Spleen (tissue), 11 donors: ENCODE measurements at regions not wholly inside any gene's neighbourhood (a gene's known extent, or its start where the extent isn't known, plus 50 kb on each side); places are given as distances from the start of the nearest gene placed in this dataset.
A peak's percentile ranks its signal among the peaks of the same experiment; 100 is the strongest.

ENCODE experiments used
- DNase-seq: peaks from one replicate; pipeline ENCODE4 v3.0.0-alpha.2; 2020
- H3K27ac ChIP-seq, 8 donors: fragments of 200-600 bp; sonication (generic) in 7 of 8; 1 replicate in 4 of 8; 2 replicates in 4 of 8; pipeline versions ENCODE4 v1.5.0 to v1.8.0; 2016 to 2021; ENCODE audit warnings: inconsistent platforms in 4 of 8, mild to moderate bottlenecking in 4 of 8, moderate library complexity in 1 of 8
- H3K27me3 ChIP-seq, 7 donors: fragments of 200-600 bp; sonication (generic) in 6 of 7; replicated peaks in 1 of 7; 1 replicate in 4 of 7; 2 replicates in 3 of 7; pipeline versions ENCODE4 v1.5.0 to v1.8.0; 2016 to 2021; ENCODE audit warnings: inconsistent platforms in 3 of 7, mild to moderate bottlenecking in 1 of 7
- H3K36me3 ChIP-seq, 6 donors: fragments of 200-600 bp; sonication (generic) in 5 of 6; 1 replicate in 4 of 6; 2 replicates in 2 of 6; pipeline versions ENCODE4 v1.5.0 to v1.8.0; 2016 to 2021; ENCODE audit warnings: inconsistent platforms in 2 of 6
- H3K4me1 ChIP-seq, 6 donors: fragments of 200-600 bp; sonication (generic) in 5 of 6; 1 replicate in 3 of 6; 2 replicates in 3 of 6; pipeline versions ENCODE4 v1.5.0 to v1.8.0; 2016 to 2021; ENCODE audit warnings: inconsistent platforms in 3 of 6
- H3K4me3 ChIP-seq, 8 donors: fragments of 200-600 bp; sonication (generic) in 7 of 8; 1 replicate in 4 of 8; 2 replicates in 4 of 8; pipeline versions ENCODE4 v1.5.0 to v1.8.0; 2016 to 2021; ENCODE audit warnings: inconsistent platforms in 4 of 8, mild to moderate bottlenecking in 4 of 8, moderate library complexity in 2 of 8
- H3K9me3 ChIP-seq, 8 donors: fragments of 200-600 bp; sonication (generic) in 7 of 8; 1 replicate in 4 of 8; 2 replicates in 4 of 8; pipeline versions ENCODE4 v1.5.0 to v1.8.0; 2016 to 2021; ENCODE audit warnings: inconsistent platforms in 4 of 8
- CTCF ChIP-seq, 11 experiments: fragments of 200-600 bp in 7 of 11; fragments of 450-650 bp in 4 of 11; sonication (generic) in 4 of 11; IDR thresholded peaks in 8 of 11; conservative IDR thresholded peaks in 3 of 11; 1 replicate in 7 of 11; 2 replicates in 4 of 11; pipeline versions ENCODE4 v1.4.0 to v1.8.0; 2016 to 2021; ENCODE audit warnings: antibody characterized with exemption in 11 of 11, inconsistent platforms in 4 of 11, mild to moderate bottlenecking in 1 of 11
- POLR2A ChIP-seq, 3 donors: fragments of 450-650 bp; IDR thresholded peaks; one replicate each; pipeline ENCODE4 v1.5.1; 2017; ENCODE audit warnings: antibody characterized with exemption in 3 of 3, mild to moderate bottlenecking in 1 of 3
- POLR2AphosphoS5 ChIP-seq, 3 donors: sonication (generic); formaldehyde crosslinking; IDR thresholded peaks; one replicate each; pipeline ENCODE4 v1.5.1; 2017; ENCODE audit warnings: antibody characterized with exemption in 3 of 3
- WGBS, 5 donors: extraction: QIAGEN DNeasy Blood & Tissue Kit in 3 of 5; methylation state at CpG; one replicate each; pipeline versions ENCODE4 v1.1.5 to v1.1.7; 2013 to 2018; 5-methylcytosine and 5-hydroxymethylcytosine counted together
- intact Hi-C: fragments of 100-400 bp; cut with DNase I; formaldehyde crosslinking; loops from one replicate; pipeline ENCODE4 v1.15.0; 2023; ENCODE audit warnings: low total_unique reads
- donor health status: healthy with polysubstance abuse.
- donor health status: DM: no; HTN: no; CAD: no; lungs with moderate emphysema.
- donor health status: DM: no; HTN: no; CAD: no.
- donor health status: Bipolar disorder and iron deficiency.
- donor health status: healthy.
- donor health status: DM: no; HTN: no; CAD: no.
- donor health status: DM: yes; HTN: yes; CAD: no.

DNA sequence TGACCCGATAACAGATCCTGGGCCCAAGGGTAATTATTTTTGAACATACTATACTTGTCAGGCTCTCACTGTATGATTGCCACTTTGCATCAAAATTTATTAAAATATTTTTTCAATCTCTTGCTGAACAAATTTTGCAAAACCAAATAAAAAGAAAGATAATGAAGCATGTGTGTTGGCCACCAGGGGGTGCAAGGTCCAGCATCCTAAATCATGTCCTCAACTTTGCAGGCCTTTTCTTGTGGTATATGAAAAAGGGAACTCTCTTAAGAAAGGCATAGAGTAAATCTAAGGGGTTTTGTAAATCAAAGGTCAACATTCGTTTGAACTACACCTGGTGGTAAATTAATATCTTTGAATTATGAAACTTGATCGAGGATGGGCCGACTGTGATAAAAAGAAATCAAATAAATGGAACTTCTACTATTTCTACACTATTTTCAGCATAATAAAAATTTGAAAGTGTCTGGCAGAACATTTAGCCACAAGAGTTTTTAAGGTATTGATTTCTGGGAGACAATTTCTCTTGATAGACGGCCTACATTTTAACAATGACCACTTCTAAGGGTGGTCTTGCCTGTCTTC, 676.5 kb downstream of the DMRTA1 start:
- Histone ChIP-seq H3K4me3 (no peak overlapping the region), H3K4me1 (no peaks in the 10 kb centered on the region), H3K27ac (no peak overlapping the region), H3K27me3 (no peaks in the 10 kb centered on the region), H3K9me3 (no peaks in the 10 kb centered on the region), H3K36me3 (no peaks in the 10 kb centered on the region)
- intact Hi-C loops = no loop called here
- no peak for DNase-seq
- no peak for TF ChIP-seq POLR2AphosphoS5 (IDR thresholded peaks at IDR 0.05)
- TF ChIP-seq CTCF (IDR thresholded peaks at IDR 0.05 in 8 of 11, conservative IDR thresholded peaks at IDR 0.05 in 3 of 11) = peak in 1 of 11 experiments; percentile 29
- WGBS, 5 donors = 65 to 72% (median 67%) methylated on average over 5 of the region's 5 CpGs

DNA sequence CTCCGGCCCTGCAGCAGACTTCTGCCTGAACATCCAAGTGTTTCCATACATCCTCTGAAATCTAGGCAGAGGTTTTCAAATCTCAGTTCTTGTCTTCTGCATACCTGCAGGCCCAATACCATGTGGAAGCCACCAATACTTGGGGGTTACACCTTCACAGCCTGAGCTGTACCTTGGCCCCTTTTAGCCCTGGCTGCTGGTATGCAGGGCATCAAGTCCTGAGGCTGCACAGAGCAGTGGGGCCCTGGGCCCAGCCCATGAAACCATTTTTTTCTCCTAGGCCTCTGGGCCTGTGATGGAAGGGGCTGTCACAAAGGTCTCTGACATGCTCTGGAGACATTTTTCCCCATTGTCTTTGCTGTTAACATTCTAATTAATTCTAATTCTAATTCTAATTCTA, 680.6 kb downstream of the ELAVL2 start:
- no peak for DNase-seq
- H3K27ac ChIP-seq = no peak overlapping the region
- no peak overlapping the region for H3K4me3 ChIP-seq
- no peaks in the 10 kb centered on the region for H3K4me1 ChIP-seq
- H3K36me3 ChIP-seq = no peaks in the 10 kb centered on the region
- H3K9me3 ChIP-seq = peaks cover 0 to 33% (median 21%) of the 10 kb centered on the region in 8 donors
- no peaks in the 10 kb centered on the region for H3K27me3 ChIP-seq
- 57 to 88% (median 78%) methylated on average over 1 of the region's 1 CpG for WGBS, 5 donors
- intact Hi-C loops = no loop called here
- no peak for TF ChIP-seq POLR2A (IDR thresholded peaks at IDR 0.05)

DNA sequence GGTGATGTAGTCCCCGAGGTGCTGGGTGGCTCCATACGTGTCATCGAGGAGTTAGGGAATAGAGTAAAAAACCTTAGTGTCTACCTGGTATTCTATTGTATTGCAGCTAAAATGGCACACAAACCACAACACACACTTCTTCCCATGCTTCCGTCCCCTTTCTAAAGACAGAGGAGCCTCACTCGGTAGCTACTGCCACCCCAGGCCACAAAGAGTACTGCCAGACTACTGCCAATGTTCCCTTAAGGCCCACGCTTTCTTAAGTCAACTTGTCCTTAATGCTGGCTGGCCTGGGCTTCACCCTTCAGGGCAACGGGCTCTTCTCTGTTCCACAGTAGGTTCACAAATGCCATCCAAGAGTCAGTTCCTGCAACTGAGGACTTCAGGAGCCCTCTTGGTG, 673.0 kb downstream of the ELAVL2 start:
- 83 to 91% (median 88%) methylated on average over 7 of the region's 7 CpGs for WGBS, 5 donors
- no peak overlapping the region for H3K4me3 ChIP-seq
- H3K27ac ChIP-seq = no peak overlapping the region
- peaks cover 0 to 24% (median 4%) of the 10 kb centered on the region in 8 donors for H3K9me3 ChIP-seq
- no peaks in the 10 kb centered on the region for H3K4me1 ChIP-seq
- intact Hi-C loops = no loop called here
- TF ChIP-seq POLR2AphosphoS5 (IDR thresholded peaks at IDR 0.05) (no peak), CTCF (IDR thresholded peaks at IDR 0.05 in 8 of 11, conservative IDR thresholded peaks at IDR 0.05 in 3 of 11) (no peak), POLR2A (IDR thresholded peaks at IDR 0.05) (no peak)
- H3K36me3 ChIP-seq = no peaks in the 10 kb centered on the region
- no peak for DNase-seq
- no peaks in the 10 kb centered on the region for H3K27me3 ChIP-seq

DNA sequence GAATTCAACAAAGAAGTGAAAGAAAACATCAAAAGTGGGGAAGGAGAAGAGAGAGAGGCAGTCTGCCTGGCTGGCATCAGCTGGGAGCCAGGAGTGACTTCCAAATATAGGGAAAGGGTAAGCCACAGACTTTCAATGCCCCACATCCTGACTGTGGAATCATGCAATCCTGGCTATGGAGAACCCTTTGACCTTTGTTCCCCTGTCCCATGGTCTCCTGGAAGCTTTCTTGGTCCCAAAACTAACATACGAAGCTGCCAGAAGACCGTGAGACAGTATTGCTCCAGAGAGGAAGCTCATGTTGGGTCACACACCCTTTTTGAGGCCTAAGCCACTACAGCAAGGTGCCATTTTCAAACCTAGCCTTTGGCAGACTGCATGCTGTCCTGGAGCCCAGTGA, 665.5 kb downstream of the ELAVL2 start:
- Histone ChIP-seq H3K9me3 (peaks cover 0 to 33% (median 2%) of the 10 kb centered on the region in 8 donors), H3K36me3 (no peaks in the 10 kb centered on the region), H3K4me3 (no peak overlapping the region), H3K27me3 (no peaks in the 10 kb centered on the region), H3K4me1 (no peaks in the 10 kb centered on the region), H3K27ac (no peak overlapping the region)
- intact Hi-C loops = no loop called here
- WGBS, 5 donors = 63 to 89% (median 74%) methylated on average over 2 of the region's 2 CpGs
- no peak for TF ChIP-seq POLR2A (IDR thresholded peaks at IDR 0.05)
- DNase-seq = no peak

GRCh38 chr9:23160952-23161469, 665.0 kb downstream of the ELAVL2 start:
- 75 to 91% (median 84%) methylated on average over 1 of the region's 1 CpG for WGBS, 5 donors
- TF ChIP-seq CTCF (IDR thresholded peaks at IDR 0.05 in 8 of 11, conservative IDR thresholded peaks at IDR 0.05 in 3 of 11) (no peak), POLR2A (IDR thresholded peaks at IDR 0.05) (no peak), POLR2AphosphoS5 (IDR thresholded peaks at IDR 0.05) (no peak)
- Histone ChIP-seq H3K27ac (no peak overlapping the region), H3K36me3 (no peaks in the 10 kb centered on the region), H3K4me3 (no peak overlapping the region), H3K9me3 (peaks cover 0 to 36% (median 2%) of the 10 kb centered on the region in 8 donors), H3K4me1 (no peaks in the 10 kb centered on the region), H3K27me3 (no peaks in the 10 kb centered on the region)
- DNase-seq = no peak
- intact Hi-C loops = no loop called here
